Gastroesophageal sphincter (tissue), 3 donors: ENCODE measurements at regions not wholly inside any gene's neighbourhood (a gene's known extent, or its start where the extent isn't known, plus 50 kb on each side); places are given as distances from the start of the nearest gene placed in this dataset.

Source experiments
- CTCF ChIP-seq, 4 experiments: fragments of 200-600 bp in 2 of 4; fragments of 450-650 bp in 2 of 4; sonication (generic) in 1 of 4; IDR thresholded peaks; one replicate each; pipeline ENCODE4 v1.5.1; 2017 to 2019; ENCODE audit warnings: antibody characterized with exemption in 4 of 4, mild to moderate bottlenecking in 2 of 4, moderate library complexity in 2 of 4
- EP300 ChIP-seq: sonication (generic); formaldehyde crosslinking; IDR thresholded peaks from one replicate; pipeline ENCODE4 v1.6.1; 2017; ENCODE audit warnings: antibody characterized with exemption, mild to moderate bottlenecking
- POLR2A ChIP-seq, 2 donors: fragments of 450-650 bp; IDR thresholded peaks; one replicate each; pipeline ENCODE4 v1.6.1; 2017; ENCODE audit warnings: antibody characterized with exemption in 2 of 2, mild to moderate bottlenecking in 2 of 2, moderate library complexity in 1 of 2
- POLR2AphosphoS5 ChIP-seq: sonication (generic); formaldehyde crosslinking; IDR thresholded peaks from one replicate; pipeline ENCODE4 v1.6.1; 2017; ENCODE audit warnings: antibody characterized with exemption

GRCh38 chr17:52899235-52899634 lies 740.7 kb upstream of the CA10 start:
- TF ChIP-seq CTCF (IDR thresholded peaks at IDR 0.05), result no peak
- no peak for TF ChIP-seq EP300
- TF ChIP-seq POLR2A (IDR thresholded peaks at IDR 0.05), result no peak
- TF ChIP-seq POLR2AphosphoS5, result no peak
